ENCODE measurements at regions not wholly inside any gene's neighbourhood (a gene's known extent, or its start where the extent isn't known, plus 50 kb on each side); places are given as distances from the start of the nearest gene placed in this dataset.

DNA sequence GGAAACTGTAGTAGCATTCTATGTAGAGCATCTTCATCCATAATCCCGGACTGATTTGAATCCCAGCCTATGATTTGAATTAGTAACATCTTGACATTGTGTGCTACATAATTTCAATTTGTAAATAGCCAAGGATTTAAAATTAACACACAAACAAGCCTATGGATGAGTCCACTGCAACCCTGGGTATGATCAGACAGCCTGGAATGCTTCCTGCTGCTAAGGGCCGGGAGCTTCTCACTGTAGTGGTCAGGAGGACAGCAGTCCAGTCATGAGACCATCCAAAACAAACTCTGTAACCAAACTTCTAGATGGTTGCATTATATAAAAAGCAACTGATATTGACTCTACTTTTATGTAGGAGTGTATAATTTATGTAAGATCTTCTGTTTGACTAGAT lies 539.3 kb downstream of the MTRR start:
- Histone ChIP-seq H2AFZ (ENCODE audit: low read length) (no peak overlapping the region), H3K27ac (ENCODE audit: insufficient read depth, low read length) (no peak overlapping the region), H3K27me3 (ENCODE audit: control insufficient read depth, insufficient read depth, low read length) (no peaks in the 10 kb centered on the region), H3K36me3 (ENCODE audit: control insufficient read depth, insufficient read depth, low read length) (no peaks in the 10 kb centered on the region), H3K4me2 (ENCODE audit: extremely low read depth, insufficient read depth, low read length) (no peak overlapping the region), H3K4me3 (replicated peaks in 1 of 4; ENCODE audit: control extremely low read depth in 1 of 4, insufficient read depth in 1 of 4, low read depth in 3 of 4, low read length in 4 of 4) (no peak overlapping the region), H3K9me3 (ENCODE audit: control insufficient read depth, insufficient read depth, low read depth, low read length) (no peaks in the 10 kb centered on the region), H3K79me2 (ENCODE audit: control insufficient read depth, insufficient read depth, low read length) (no peaks in the 10 kb centered on the region), H3K9ac (ENCODE audit: insufficient read depth, low read length) (no peak overlapping the region), H3K4me1 (ENCODE audit: control insufficient read depth, extremely low read depth, insufficient read depth, low read length) (no peaks in the 10 kb centered on the region), H4K20me1 (ENCODE audit: control insufficient read depth, extremely low read depth, insufficient read depth, low read length) (no peaks in the 10 kb centered on the region)
- no peak for DNase-seq (ENCODE audit: low read depth in 2 of 2)
- TF ChIP-seq EZH2 (IDR thresholded peaks at IDR 0.05; ENCODE audit: low read length, missing control alignments) = no peak
- TF ChIP-seq, protein P1, sequence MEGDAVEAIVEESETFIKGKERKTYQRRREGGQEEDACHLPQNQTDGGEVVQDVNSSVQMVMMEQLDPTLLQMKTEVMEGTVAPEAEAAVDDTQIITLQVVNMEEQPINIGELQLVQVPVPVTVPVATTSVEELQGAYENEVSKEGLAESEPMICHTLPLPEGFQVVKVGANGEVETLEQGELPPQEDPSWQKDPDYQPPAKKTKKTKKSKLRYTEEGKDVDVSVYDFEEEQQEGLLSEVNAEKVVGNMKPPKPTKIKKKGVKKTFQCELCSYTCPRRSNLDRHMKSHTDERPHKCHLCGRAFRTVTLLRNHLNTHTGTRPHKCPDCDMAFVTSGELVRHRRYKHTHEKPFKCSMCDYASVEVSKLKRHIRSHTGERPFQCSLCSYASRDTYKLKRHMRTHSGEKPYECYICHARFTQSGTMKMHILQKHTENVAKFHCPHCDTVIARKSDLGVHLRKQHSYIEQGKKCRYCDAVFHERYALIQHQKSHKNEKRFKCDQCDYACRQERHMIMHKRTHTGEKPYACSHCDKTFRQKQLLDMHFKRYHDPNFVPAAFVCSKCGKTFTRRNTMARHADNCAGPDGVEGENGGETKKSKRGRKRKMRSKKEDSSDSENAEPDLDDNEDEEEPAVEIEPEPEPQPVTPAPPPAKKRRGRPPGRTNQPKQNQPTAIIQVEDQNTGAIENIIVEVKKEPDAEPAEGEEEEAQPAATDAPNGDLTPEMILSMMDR (conservative IDR thresholded peaks at IDR 0.05 in 1 of 2, IDR thresholded peaks at IDR 0.05 in 1 of 2; ENCODE audit: low read depth in 1 of 2, low read length in 2 of 2) = no peak

DNA sequence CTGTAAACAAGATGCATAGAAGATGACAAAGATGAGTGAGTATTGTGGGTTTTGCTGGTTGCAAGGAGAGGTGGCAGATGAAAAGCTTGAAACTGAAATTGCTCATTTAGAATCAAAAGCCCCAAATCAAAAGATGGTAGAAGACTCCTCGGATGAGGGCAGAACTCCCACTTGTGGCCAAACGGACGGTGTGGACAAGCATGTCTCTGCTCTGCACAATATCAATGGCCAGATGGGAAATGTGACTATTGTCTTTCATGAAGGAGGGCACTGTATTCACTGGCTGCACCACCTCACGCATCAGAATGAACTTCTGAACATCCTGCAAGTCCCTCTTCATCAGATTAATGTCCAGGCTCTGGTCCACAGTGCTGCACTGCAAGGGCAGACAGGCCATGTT lies 541.7 kb downstream of the MTRR start:
- DNase-seq (ENCODE audit: low read depth in 2 of 2) = no peak
- no peak for TF ChIP-seq EZH2 (IDR thresholded peaks at IDR 0.05; ENCODE audit: low read length, missing control alignments)
- TF ChIP-seq, protein P1 (conservative IDR thresholded peaks at IDR 0.05 in 1 of 2, IDR thresholded peaks at IDR 0.05 in 1 of 2; ENCODE audit: low read depth in 1 of 2, low read length in 2 of 2) = no peak
- no peaks in the 10 kb centered on the region for H3K36me3 ChIP-seq (ENCODE audit: control insufficient read depth, insufficient read depth, low read length)
- no peak overlapping the region for H3K9ac ChIP-seq (ENCODE audit: insufficient read depth, low read length)
- no peak overlapping the region for H3K4me3 ChIP-seq (replicated peaks in 1 of 4; ENCODE audit: control extremely low read depth in 1 of 4, insufficient read depth in 1 of 4, low read depth in 3 of 4, low read length in 4 of 4)
- no peaks in the 10 kb centered on the region for H3K27me3 ChIP-seq (ENCODE audit: control insufficient read depth, insufficient read depth, low read length)
- H3K4me2 ChIP-seq (ENCODE audit: extremely low read depth, insufficient read depth, low read length) = no peak overlapping the region
- no peak overlapping the region for H3K27ac ChIP-seq (ENCODE audit: insufficient read depth, low read length)
- no peaks in the 10 kb centered on the region for H3K9me3 ChIP-seq (ENCODE audit: control insufficient read depth, insufficient read depth, low read depth, low read length)
- no peaks in the 10 kb centered on the region for H4K20me1 ChIP-seq (ENCODE audit: control insufficient read depth, extremely low read depth, insufficient read depth, low read length)
- no peak overlapping the region for H2AFZ ChIP-seq (ENCODE audit: low read length)
- H3K79me2 ChIP-seq (ENCODE audit: control insufficient read depth, insufficient read depth, low read length) = no peaks in the 10 kb centered on the region
- H3K4me1 ChIP-seq (ENCODE audit: control insufficient read depth, extremely low read depth, insufficient read depth, low read length) = no peaks in the 10 kb centered on the region

DNA sequence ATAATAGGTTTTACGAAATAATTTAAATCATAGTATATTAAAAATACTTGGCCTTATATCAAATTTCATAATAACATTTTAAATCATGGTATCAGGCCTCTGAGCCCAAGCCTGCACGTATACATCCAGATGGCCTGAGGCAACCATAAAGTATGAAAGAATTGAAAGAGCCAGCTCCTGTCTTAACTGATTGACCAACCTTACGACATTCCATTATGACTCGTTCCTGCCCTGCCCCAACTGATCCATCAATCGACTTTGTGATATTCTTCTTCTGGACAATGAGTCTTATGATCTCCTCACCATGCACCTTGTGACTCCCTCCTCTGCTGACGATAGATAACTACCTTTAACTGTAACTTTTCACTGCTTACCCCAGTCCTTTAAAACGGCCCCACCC lies 545.0 kb downstream of the MTRR start:
- no peaks in the 10 kb centered on the region for H3K36me3 ChIP-seq (ENCODE audit: control insufficient read depth, insufficient read depth, low read length)
- no peaks in the 10 kb centered on the region for H3K79me2 ChIP-seq (ENCODE audit: control insufficient read depth, insufficient read depth, low read length)
- DNase-seq (ENCODE audit: low read depth in 2 of 2) = no peak
- H3K9ac ChIP-seq (ENCODE audit: insufficient read depth, low read length) = no peak overlapping the region
- H3K4me1 ChIP-seq (ENCODE audit: control insufficient read depth, extremely low read depth, insufficient read depth, low read length) = no peaks in the 10 kb centered on the region
- no peak overlapping the region for H3K4me3 ChIP-seq (replicated peaks in 1 of 4; ENCODE audit: control extremely low read depth in 1 of 4, insufficient read depth in 1 of 4, low read depth in 3 of 4, low read length in 4 of 4)
- H3K27me3 ChIP-seq (ENCODE audit: control insufficient read depth, insufficient read depth, low read length) = no peaks in the 10 kb centered on the region
- TF ChIP-seq, protein P1 (conservative IDR thresholded peaks at IDR 0.05 in 1 of 2, IDR thresholded peaks at IDR 0.05 in 1 of 2; ENCODE audit: low read depth in 1 of 2, low read length in 2 of 2) = no peak
- TF ChIP-seq EZH2 (IDR thresholded peaks at IDR 0.05; ENCODE audit: low read length, missing control alignments) = no peak
- no peak overlapping the region for H2AFZ ChIP-seq (ENCODE audit: low read length)
- H3K4me2 ChIP-seq (ENCODE audit: extremely low read depth, insufficient read depth, low read length) = no peak overlapping the region
- H3K27ac ChIP-seq (ENCODE audit: insufficient read depth, low read length) = no peak overlapping the region
- H3K9me3 ChIP-seq (ENCODE audit: control insufficient read depth, insufficient read depth, low read depth, low read length) = no peaks in the 10 kb centered on the region
- H4K20me1 ChIP-seq (ENCODE audit: control insufficient read depth, extremely low read depth, insufficient read depth, low read length) = no peaks in the 10 kb centered on the region

All from fibroblast of lung (primary cell).